GM21723 (cell line): ENCODE measurements at regions not wholly inside any gene's neighbourhood (a gene's known extent, or its start where the extent isn't known, plus 50 kb on each side); places are given as distances from the start of the nearest gene placed in this dataset.

Experiments used
- ATAC-seq: cut with Tn5 transposase; IDR thresholded peaks from one replicate; pipeline ENCODE4 v1.9.1; 2021; ENCODE audit warnings: mild to moderate bottlenecking, moderate library complexity; ENCODE audit not compliant: unreplicated experiment

DNA sequence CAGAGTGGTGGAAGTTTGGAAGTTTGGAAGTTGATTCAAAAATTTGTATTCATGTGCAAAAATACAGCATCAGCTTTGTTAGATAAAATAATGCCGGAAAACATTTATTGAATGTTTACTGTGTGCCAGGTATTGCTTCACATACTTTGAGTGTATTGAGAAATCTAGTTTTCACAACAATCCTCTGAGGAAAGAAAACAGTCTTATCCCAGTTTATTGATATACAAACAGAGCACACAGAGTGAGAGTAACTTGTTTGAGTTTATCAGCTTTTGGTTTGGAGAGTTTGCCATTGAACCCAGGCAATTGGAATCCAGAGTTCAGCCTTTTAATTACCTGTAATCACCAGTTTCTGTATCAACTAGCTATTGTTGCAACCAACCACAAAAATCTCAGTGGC, 127.2 kb upstream of the RPS6KA3 start:
- ATAC-seq = no peak

- no peak for ATAC-seq
Observed at GRCh38 chrX:20388594-20388993, 121.9 kb upstream of the RPS6KA3 start.

GRCh38 chrX:20383477-20383876, 116.8 kb upstream of the RPS6KA3 start:
- ATAC-seq = no peak

DNA sequence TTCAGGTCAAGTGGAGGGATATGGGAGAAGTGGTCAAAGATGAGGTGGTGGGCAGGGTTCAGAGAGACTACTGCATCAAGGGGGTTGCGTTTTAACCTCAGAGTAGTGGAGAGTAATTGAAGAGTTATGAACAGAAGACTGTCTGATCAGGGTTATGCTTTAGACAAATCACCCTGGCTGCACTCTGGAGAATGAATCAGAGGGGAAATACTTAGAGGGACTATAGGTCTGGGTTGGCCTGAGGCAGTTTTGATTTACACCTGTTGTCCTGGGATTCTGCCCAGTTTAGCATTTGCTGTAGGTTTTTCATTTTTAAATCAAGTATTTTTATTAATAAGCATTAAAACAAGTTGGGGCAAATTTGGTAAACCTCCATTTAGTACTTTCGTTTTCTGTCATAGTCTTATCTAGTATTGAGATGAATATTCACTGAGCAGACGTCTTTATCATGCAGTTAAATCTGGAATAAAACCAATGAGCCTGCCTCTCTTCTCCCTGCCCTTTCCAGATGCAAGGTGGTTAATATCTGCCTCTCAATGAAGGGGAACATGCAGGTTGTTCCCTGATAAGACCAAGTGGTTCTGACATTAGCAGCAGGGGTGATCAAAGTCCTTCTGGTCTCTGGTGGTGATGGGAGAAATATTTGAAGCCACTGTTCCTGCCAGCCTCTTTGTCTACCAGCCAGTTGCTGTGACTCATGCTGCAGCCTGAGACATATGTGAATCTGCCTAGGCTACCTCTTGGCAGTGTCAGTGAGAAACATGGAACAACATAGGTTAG, 116.0 kb upstream of the RPS6KA3 start:
- ATAC-seq = peak; percentile 76

GRCh38 chrX:20382082-20382481, 115.4 kb upstream of the RPS6KA3 start:
- no peak for ATAC-seq

- no peak for ATAC-seq
Observed at GRCh38 chrX:20378233-20378920, 111.7 kb upstream of the RPS6KA3 start.

- no peak for ATAC-seq
Observed at GRCh38 chrX:20374900-20375438, 108.3 kb upstream of the RPS6KA3 start.

DNA sequence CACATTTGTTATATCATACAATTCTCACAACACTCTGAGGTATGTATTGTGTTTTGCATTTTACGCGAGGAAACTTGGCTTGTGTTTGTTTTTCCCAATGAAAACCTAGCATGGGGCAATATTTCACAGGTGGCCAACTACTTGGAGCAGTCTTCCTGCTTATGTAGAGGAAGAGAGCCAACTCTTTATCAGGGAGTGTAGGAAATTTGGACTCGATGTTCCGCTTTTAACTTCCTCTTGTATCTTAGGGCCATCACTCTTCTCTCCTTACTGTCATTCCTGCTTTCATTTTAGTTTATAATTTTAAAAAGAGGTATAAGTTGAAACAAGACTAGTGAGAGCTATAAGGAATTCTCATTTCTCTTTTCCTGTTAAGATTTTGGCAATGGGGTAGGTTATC, 107.7 kb upstream of the RPS6KA3 start:
- ATAC-seq = no peak

GRCh38 chrX:20373063-20373462, 106.4 kb upstream of the RPS6KA3 start:
- ATAC-seq = no peak

DNA sequence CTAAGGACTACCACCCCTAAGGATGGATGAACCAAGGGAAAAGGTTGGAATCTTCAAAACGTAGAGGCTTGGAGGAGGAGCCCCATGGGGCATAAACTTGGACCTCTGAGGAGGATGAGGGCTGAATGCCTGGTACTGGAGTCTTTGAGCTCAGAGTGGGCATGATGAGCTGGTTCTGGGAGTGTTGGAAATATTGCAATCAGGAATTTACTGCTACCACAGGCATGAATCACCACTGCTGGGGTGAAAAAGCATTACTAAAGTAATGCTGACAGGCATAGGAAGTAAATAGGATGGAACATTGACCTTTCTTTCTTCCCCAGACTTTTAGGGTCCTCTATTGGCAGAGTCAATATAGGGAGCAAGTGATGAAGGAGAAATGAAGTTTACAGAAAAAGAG, 105.8 kb upstream of the RPS6KA3 start:
- ATAC-seq = no peak

DNA sequence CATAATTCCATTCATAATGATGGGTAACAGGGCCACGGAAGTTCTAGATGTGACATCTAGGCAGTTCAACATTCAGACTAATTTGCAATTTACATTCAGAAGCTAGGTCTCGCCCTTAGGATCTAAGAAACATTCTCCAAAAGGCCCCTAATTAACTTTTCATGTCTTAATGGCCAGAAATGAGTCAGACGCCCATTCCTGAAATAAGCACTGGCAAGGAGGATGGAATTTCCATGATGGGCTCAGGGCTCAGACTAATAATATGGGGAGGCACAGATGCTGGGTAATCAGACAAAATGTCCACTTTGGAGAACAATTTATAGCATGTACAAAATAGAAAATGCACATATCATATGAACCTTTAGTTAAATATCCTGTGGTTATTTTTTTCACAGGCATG, 102.8 kb upstream of the RPS6KA3 start:
- ATAC-seq = no peak

DNA sequence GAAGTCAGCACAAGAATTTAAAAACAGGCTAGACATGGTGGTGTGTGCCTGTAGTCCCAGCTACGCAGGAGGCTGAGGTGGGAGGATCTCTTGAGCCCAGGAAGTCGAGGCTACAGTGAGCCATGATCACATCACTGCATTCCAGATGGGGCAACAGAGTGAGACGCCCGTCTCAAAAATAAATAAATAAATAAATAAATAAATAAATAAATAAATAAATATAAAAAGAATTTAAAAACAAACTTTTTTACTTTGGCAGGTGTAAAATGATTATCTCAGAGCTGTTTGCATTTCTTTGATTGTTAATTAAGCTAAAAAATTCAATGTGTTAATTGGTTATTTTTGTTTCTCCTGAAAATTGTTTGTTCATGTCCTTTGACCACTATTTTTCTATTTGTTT, 97.5 kb upstream of the RPS6KA3 start:
- no peak for ATAC-seq

- no peak for ATAC-seq
Observed at GRCh38 chrX:20363275-20363674, 96.6 kb upstream of the RPS6KA3 start.

- no peak for ATAC-seq
Observed at GRCh38 chrX:20362268-20363267, 95.9 kb upstream of the RPS6KA3 start.

GRCh38 chrX:20361890-20362262, 95.2 kb upstream of the RPS6KA3 start:
- no peak for ATAC-seq

- no peak for ATAC-seq
Observed at GRCh38 chrX:20361081-20361889, 94.6 kb upstream of the RPS6KA3 start.

GRCh38 chrX:20355187-20355586, 88.5 kb upstream of the RPS6KA3 start:
- no peak for ATAC-seq

DNA sequence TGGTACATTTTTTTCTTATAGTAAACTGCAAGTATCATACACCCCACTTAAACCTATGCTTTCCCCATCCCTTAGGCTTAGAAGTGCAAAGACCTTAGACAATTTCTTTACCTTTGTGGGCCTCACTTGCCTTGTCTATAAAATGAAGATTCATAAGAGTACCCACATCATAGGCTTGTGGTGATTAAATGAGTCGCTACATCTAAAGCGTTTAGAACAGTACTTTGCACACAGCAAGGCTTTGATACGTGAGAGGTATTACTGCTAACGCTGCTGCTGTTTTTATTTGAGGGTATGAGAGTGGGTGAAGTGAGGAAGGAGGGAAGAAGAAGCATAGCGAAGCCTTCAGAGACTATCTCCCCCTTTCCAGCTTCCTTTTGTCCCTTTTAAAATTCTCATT, 87.8 kb upstream of the RPS6KA3 start:
- no peak for ATAC-seq

DNA sequence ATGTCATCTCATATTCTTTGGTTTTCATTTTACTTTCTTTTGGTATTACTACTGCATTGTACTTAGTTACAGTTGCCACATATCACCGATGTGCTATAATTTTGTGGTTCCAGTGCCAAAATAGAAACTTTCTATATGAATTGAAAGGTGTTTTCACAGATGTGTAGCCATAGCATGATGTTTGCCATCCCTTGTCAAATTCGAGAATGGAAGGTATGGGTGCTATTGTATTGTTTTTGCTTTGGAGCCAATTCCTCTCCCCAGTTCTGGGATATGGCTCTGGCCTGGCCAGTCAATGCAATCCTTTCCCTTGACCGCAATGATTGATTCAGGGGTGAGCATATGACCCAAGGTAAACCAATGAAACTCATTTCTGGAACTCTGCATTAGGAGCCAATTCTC, 86.2 kb upstream of the RPS6KA3 start:
- ATAC-seq = peak; percentile 67

DNA sequence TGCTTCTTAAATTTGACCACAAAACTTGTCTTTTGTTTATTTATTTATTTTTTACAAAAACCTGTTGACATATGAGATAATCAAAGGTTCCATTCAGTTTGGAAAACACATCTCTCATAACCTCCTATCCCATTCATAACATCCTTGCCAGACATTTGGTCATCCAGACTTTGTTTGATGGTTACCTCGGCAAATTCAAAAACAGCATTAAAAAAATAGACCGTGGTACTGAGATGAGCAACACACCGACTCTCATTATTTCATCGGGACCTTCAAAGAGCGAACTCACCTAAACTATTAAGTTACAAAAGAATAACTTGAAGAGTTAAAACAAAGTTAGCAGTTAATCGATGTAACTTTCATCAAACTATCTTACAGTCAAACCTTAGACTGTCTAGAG, 85.8 kb upstream of the RPS6KA3 start:
- no peak for ATAC-seq
